Stimulated activated CD4-positive, alpha-beta T cell treated with anti-CD3 and anti-CD28 coated beads, Interleukin-1b, Interleukin-23, amount 100 ng/mL, for 1 hour (primary cell): ENCODE measurements at regions not wholly inside any gene's neighbourhood (a gene's known extent, or its start where the extent isn't known, plus 50 kb on each side); places are given as distances from the start of the nearest gene placed in this dataset.

Experiments used
- DNase-seq, 2 donors: peaks; one replicate each; pipeline ENCODE4 v3.0.0-alpha.2; 2020; ENCODE audit warnings: low read depth in 2 of 2

DNA sequence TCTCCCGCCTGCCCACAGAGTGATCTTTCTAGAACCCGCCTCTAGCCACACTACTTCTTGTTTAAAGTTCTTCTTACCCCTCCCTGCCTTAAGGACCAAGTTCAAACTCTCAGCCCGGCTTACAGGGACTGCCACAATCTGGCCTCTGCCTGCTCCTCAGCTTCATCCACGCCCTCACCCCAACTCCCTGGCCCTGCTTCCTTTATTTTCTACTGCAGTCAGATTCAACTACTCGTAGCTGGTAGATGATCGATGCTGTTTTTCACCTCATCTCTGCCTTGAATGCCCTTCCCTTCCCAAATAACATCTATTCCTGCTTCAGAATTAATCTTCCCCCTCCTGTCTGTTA is 508.5 kb downstream of the RPS24 start:
- no peak for DNase-seq

DNA sequence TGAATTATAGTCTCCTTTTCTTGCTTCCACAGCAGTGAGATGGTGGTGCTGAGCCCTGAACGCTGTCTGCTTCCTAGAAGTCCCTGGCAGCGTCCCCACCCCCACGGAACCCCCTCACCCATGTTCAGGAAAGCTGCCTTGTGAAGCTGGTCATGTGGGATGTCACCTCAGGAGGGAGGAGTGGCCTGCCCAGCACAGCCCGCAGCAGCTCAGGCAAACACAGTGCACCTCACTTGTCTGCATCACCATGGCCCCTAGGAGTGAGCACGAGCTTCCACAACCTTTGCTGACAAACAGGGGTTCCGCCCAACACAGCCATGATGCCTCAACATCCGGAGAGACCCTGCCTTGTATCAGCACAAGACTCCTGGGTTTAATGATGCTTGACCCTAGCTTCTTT is 508.9 kb downstream of the RPS24 start:
- DNase-seq, result no peak

DNA sequence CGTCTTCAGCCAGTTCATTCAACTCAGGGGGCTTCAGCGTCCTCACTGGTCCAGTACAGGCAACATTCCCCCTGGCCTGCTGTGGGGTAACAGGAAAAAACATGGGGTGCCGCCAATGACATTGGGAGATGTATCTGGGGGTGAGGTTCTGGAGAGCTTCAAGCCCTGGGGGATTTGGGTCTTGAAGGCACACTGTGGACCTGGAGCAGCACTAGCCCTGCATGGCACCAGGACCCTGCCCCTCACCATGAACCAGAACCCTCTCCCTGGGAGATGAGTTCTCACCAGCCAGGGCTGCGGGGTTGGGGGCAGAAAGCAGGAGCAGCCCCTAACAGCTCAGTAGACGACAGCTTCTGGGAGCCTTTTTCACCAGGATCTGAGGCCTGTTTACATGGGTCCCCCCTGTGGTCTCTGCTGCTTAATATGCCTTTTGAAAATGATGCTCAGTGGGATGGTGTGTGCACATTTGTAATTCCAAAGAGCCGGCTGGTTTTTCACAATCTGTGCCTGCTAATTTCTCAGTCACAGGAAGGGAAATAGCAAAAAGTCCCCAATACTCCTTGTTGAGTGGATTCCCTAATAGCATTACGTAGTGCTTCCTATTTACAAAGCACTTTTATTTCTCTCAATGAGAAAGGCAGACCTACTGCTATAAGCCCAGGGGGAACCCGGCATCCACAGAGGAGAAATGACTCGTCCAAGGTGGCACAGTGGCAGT is 509.5 kb downstream of the RPS24 start:
- no peak for DNase-seq

DNA sequence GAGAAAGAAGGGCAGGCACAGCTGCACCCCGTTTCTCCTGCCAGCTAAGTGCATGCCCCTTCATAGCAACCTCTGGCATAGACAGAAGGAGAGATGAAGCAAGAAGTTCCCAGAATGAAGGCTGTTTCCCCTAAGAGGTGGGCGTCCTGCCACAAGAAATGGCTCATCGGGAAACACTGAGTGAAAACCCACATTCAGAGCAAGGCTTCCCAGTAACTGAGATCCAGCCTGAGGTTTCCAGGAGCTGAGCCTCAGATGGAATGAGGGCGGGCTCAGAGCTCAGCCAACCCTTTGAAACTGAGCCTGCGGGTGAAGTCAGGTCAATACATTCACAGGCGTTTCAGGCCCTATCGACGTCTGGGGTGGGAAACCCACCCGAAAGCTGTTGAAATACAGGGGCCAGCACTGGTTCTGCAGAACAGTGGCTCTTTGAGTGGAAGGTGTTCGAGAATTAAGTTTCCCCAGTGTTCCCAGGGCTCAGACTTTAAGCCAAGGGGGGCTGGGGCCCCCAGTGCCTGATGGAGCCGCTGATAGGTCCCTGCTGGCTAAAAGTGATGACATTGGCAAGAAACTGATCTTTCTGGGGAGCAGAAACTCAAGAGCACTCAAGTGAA is 510.2 kb downstream of the RPS24 start:
- no peak for DNase-seq

DNA sequence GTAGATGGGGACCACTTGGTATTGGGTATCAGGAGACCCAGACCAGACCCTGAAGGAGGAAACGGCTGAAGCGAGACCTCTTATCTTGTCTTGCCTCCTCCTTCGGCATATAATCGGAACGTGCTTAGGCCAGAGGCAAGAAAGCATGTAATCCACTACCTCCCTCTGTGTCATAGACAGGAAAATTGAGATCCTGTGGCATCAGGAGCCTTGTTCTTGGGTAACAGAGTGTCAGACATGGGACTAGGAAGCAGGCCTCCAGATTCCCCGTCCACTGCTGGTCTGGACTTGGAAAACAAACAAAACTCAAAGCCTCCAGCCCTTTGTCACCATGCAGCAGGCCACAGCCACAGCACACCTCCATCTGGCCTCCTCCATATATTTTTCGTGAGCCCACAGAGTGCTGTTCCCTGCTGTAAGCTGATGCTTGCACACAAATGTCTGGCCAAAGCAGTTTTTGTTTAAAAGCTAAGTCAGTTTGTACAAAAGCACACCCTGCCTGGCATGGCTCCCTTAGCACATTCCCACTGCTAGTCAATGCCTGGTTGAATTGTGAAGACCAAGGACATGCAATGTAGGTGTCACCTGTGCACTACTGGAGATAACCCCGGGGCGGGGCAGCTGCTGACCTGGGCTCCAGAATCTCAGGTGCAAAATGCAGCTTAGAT is 510.9 kb downstream of the RPS24 start:
- DNase-seq, result no peak

DNA sequence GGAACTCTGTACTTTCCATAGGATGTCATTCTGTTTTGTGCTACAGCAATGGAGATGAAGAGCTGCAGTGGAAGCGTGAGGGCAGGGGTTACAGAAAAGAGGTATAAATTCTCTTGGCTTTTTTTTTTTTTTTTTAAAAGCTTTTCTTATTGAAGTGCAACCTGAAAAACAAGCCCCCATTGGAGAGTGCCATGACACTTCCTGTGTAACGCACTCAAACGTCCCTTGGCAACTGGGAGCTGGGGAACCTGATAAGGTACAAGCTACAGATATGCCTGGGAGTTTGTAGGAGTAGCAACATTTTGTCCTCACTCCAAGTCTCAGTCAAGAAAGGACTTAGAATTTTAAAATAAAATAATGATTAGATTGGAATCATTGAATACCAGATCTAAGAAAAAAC is 512.1 kb downstream of the RPS24 start:
- DNase-seq, result no peak

DNA sequence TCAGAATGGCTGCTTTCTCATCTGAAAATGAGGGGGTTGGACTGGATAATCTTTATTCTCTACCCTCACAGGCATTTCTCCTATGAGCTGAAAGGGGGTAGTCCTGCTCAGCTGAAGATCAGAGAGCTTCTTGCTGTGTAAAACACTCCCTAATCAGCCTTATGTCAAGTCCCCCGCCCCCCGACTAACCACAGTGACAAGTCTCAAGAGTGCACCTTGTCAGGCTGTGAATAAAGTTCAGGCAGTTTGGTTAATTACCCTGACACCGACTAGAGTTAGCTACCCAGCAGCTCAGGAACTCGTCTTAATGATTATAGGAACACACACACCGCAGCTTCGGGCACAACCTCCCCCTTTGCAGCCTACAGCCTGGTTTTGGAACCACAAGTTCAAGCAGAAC is 513.7 kb downstream of the RPS24 start:
- DNase-seq, result no peak

DNA sequence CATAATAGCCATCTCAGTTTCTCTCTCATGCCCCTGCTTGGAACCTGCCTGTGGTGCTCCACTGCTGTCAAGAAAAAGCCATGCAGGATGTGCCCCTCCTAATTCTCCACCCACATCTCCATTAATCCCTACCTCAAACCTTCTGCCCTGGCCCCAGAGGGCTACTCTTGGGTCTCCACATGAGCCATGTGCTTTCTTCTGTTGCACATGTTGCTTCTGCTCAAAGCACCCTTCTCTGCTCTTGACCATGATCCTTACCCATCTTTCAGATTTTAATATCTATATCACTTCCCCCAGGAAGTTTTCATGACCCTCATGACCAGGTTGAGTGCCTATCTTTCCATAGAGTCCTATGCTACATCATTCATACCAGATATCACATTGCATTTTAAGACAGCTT is 514.2 kb downstream of the RPS24 start:
- DNase-seq, result no peak

DNA sequence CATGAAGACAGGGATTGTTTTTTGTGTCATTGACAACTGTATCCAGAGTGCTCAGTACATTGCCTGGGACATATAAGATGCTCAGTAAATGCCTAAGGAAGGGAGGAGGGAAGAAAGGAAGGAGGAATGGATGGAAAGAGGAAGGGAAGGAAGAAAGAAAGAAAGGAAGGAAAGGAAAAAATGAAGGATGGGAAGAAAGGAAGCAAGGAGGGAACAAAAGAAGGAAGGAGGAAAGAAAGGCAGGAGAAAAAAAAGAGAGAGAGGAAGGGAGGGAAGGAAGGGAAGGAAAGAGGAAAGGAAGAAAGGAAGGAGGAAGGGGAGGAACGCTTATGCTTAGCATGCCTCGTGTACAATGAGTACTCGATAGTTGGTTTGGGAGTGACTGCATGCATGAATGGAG is 514.7 kb downstream of the RPS24 start:
- no peak for DNase-seq

DNA sequence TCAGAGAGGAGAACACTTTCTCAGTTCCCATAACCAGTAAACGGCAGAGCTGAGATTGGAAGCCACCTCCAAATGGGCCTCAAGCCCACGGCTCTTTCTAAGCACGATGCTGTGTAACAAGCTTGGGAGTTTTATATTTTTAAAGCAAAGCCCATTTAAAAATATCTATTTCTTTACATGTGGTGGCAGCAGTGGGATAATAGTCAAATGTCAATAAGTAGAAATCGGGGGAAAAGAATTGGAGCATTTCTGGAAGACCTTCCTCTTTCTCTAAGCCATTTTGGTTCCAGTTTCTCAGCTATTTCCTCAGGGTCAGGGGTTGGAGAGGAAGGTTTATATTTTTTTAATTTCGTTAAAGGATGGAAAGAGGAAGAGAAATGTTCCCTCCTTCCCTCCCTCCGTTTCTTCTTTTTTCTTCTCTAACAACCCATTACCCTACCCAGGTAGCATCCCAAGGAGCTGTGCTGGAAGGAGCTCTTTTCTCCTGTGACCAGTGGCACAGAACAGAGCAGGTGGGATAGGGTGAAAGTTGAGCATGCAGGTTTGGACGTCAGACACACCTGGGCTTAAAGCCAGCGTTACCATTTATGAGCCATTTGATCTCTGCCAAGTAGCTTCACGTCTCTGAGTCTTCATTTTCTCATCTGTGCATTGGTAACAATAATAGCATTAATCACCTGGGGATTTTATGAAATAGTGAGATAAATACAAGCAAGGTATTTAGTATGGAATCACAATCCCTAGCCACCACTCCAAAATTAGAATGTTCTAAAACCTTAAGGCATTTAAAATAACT is 515.7 kb downstream of the RPS24 start:
- no peak for DNase-seq

DNA sequence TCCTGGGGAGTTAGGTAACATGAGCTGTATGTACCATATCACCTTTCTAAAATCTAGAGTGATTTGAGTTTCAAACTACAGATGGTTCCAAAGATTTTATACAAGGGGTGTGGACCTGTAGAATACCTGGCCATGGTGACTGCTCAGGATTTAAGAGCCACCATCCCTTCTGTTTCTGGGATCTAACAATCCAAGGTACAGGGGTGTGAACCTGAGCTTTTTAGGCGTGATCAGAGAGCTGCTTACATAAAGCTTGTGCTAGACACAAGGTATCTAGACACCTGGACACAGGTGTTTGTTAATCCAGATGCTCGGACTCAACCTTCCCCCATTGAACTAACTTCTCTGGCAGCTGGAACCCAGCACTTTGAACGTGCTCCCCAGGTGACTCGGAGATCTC is 516.4 kb downstream of the RPS24 start:
- no peak for DNase-seq

DNA sequence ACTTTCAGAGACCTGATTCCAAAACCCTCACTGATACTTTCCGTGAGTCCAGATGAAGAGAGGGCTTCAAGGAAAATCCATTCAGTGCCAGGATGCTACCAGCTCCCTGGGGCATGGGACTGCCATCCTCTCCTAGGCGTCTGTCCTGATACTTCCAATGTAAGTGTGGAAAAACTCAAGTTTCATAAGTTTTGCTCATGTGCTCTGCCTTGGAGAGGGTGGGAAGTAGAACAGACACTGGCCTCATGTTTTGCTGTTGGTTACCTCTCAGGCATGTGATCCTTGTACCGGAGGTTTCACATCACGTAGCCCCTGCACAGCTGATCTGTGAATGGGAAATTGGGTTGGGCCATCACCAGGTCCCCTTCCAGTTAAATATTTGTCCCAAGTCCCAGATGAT is 517.1 kb downstream of the RPS24 start:
- no peak for DNase-seq

DNA sequence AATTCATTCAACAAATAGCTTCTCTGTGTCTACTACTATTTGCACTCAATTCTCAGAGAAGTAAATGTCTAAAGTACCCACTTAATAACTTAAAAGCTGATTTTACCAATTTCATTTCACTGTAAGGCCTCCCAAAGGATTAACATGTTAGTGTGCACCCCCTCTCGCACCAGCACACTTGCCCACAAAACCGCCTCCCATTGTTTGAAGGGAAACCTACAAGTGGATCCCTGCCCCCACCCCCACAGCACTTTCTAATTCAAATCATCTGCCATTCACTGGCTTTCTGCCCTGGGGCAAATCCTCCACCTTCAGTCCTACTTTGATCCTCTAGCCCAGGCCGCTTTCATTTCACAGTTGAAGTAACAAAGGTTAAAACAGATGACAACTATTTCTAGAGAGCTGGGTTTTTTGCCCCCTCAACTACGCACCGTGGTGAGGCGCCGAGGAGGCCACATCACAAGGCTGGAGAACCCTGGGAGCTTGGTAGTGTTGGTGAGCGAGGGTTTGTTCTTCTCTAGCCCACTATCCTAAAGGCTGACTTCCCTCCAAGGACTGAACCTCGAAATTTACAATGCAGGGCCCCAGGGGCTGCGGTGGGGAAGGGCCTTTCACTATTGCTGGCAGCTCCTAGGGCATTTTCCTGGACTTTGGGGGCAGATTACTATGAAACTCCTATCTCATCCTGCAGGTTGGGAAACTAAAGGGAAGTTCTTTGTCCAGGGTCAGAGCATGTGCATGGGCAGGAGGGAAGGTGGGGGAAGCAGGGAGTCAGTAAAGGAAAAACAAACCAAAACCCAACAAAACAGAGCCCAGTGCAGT is 517.4 kb upstream of the ZMIZ1 start:
- DNase-seq, result no peak

DNA sequence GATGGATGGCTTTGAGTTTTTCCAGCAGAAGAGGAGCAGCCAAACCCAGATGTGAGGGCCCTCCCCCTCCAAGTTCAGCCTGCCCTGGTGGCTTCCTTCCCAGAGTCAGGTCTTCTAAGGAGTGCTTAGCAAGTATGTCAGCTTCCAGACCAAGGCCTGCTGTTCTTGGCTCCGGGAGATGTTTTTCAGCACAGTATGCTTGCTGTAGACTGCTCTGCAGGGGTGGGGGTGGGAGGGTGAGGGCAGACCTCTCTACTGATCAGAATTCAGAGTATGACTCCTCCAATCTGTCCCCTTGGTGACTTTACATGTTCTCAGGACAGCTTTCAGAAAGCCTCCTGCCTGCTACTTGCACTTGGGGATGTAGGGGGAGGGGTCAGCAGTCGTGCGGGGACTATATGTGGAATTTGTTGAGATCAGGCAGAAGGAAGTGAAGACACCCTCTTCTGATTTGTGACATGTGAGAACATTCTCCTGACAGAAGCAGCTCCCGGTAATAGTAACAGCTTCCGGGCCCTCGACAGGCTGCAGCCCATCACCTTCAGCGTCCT is 516.4 kb upstream of the ZMIZ1 start:
- DNase-seq, result no peak

DNA sequence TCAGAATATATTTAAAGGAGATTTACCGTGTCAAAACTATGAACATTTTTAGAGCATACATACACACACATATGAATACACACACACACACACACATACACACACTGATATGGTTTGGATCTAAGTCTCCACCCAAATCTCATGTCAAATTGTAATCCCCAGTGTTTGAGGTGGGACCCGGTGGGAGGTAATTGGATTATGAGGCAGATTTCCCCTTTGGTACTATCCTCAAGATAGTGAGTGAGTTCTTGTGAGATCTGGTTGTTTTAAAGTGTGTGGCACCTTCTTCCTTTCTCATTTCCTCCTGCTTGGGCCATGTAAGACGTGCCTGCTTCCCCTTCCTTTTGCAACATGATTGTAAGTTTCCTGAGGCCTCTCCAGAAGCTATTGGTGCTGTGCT is 515.0 kb upstream of the ZMIZ1 start:
- no peak for DNase-seq

DNA sequence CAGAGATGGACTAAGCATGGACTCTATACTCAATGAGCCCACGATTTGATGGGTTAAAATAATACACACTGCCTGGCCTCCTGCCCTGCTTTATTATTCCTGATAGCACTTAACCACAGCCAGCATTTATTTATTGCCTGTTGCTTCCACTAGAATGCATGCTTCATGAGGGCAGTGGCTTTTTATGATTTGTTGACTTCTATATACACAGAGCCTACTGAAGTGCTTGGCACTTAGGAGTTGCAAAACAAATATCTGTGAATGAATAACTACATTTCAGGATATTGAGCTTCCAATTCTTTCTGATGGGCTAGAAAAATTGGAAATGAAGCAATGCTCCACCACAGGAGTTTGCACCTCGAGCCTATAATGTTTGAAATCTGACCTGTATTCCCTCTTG is 513.6 kb upstream of the ZMIZ1 start:
- DNase-seq, result no peak

DNA sequence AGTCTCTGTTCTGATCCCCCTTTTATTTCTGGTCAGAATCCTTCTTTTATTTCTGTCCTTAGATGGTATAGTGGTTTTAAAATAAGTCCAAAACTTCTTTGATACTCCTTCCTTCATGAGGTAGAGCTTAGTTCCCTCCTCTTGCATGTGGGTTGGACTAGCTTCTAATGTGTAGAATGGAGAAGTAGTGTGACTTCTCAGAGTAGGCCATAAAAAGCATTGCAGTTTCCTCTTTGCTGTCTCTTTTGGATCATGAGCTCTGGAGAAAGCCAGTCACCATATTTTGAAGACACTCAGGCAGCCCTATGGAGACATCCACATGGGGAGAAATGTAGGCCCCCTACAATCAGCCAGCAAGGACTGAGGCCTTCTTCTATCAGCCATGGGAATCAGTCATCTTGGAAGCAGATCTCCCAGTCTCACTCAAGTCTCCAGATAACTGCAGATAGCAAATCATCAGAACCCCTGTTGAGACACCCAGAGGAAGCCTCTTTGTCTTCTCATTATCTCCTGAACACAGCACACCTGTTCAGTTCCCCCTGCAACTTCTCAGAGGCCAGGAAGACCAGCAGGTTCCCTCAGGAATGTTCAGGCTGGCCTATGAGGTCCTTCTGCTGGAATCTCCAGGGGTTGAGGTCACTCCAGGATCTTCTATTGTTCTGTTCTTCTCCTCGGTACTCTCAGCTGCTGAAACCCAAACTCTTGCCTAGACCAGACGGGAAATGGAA is 511.9 kb upstream of the ZMIZ1 start:
- no peak for DNase-seq

DNA sequence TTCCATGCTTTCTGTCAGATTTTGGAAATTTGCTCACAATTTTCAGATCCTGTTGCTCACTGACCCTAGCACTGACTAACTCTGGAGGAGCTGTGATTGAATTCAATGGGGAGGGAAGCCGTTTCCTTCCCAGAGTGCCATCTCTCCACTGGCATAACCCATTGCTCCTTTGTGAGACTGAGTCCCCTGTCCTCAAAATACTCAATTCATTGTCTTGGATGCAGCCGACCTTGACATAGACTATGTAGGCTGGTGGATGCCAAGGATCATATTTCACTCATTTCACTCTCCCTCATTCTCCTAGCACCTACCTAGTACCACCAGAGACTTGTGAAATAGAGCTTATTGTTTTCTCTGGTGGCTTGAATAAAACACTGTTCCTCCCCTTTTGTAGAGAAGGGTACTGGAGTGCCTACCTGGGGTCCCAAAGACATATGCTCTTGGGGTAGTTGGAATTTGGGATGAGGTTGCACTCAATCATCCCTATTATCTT is 511.3 kb upstream of the ZMIZ1 start:
- DNase-seq, result no peak

DNA sequence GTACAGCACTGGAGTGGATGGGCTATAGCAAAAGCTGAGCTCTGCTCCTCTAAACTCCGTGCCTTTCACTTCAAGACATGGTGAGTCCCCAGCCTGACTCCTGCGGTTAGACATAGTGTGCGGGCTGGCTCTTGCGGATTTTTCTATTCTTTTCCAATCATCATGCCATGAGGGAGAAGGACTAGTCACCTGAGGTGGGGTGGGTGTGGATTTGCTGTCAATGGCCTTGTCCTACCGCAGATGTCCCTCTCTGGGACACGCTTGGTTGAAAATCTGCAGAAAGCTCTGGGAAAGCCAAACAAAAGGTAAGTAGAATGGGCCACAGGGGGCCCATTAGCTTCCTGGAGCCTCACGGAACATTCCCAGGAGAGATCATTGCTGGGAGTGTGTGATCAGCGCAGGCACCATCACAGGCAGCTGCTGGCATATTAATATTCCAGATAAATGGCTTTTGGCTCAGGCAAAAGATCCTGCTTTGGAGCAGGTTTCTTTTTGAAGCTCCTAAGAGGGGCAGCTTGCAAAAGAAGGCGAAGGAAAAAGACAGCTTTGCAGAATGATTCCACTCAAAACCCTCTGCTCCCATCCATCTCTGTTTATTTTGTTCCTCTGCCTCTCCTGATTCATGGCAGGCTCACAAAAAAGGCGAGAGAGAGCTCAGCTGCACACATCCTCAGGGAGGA is 509.0 kb upstream of the ZMIZ1 start:
- no peak for DNase-seq

DNA sequence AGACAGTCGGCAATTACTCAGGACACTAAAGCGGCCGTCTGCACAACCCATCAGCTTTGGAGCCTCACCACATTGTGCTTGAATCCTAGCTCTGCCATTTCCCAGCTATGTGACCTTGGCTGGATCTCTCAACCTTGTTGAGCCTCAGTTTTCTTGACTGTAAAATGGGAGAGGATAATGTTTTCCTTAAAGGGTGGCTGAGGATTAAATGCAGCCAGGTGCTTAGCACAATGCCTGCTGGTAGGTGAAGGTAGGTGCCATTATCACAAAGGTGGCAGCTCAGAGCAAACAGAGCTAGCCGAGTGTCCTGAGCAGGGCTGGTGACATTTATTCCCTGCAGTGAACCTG is 508.5 kb upstream of the ZMIZ1 start:
- no peak for DNase-seq
